Choroid plexus epithelial cell (primary cell): ENCODE measurements at regions not wholly inside any gene's neighbourhood (a gene's known extent, or its start where the extent isn't known, plus 50 kb on each side); places are given as distances from the start of the nearest gene placed in this dataset.

Source experiments
- DNase-seq: peaks from one replicate; pipeline ENCODE4 v3.0.0-alpha.2; 2010; ENCODE audit warnings: low read depth
- H3K4me3 ChIP-seq: 2 replicates; pipeline ENCODE4 v1.5.1; 2011; ENCODE audit warnings: low read depth, mild to moderate bottlenecking, control low read depth, low read length, moderate library complexity
- TF ChIP-seq, protein P1 (sequence below): conservative IDR thresholded peaks from 2 replicates; pipeline ENCODE4 v1.5.1; 2011; ENCODE audit warnings: low read depth, mild to moderate bottlenecking, control low read depth, inconsistent platforms, low read length, moderate library complexity

DNA sequence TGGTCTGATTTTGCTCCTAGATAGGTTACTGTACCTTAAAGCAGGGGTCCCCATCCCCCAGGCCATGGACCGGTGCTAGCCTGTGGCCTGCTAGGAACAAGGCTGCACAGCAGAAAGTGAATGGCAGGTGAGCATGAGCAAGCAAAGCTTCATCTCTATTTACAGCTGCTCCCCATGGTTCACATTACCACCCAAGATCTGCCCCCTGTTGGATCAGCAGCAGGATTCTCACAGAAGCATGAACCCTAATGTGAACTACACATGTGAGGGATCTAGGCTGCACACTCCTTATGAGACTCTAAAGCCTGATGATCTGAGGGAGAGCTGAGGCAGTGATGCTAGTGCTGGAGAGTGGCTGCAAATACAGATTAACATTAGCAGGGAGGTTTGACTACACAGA, 78.1 kb downstream of the DRD1 start:
- no peak overlapping the region for H3K4me3 ChIP-seq
- TF ChIP-seq, protein P1, sequence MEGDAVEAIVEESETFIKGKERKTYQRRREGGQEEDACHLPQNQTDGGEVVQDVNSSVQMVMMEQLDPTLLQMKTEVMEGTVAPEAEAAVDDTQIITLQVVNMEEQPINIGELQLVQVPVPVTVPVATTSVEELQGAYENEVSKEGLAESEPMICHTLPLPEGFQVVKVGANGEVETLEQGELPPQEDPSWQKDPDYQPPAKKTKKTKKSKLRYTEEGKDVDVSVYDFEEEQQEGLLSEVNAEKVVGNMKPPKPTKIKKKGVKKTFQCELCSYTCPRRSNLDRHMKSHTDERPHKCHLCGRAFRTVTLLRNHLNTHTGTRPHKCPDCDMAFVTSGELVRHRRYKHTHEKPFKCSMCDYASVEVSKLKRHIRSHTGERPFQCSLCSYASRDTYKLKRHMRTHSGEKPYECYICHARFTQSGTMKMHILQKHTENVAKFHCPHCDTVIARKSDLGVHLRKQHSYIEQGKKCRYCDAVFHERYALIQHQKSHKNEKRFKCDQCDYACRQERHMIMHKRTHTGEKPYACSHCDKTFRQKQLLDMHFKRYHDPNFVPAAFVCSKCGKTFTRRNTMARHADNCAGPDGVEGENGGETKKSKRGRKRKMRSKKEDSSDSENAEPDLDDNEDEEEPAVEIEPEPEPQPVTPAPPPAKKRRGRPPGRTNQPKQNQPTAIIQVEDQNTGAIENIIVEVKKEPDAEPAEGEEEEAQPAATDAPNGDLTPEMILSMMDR = no peak
- no peak for DNase-seq

DNA sequence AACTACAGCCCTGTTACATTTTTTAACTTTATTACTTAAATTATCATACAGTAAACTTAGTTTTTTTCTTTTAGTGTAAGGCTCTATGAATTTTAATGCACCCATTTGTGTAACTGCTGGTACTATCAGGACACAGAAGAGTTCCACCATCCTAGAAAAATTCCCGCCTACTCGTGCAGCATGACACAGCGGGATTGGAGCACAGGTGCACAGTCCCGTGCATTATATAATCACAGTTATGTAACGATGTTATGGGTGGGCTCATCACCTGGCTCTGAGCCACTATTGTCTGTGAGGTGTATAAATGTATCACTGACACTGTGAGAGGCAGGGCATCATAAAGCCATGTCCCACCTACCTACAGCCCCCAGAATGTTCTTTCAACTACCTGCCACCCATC, 80.7 kb downstream of the DRD1 start:
- H3K4me3 ChIP-seq = no peak overlapping the region
- TF ChIP-seq, protein P1 = no peak
- DNase-seq = no peak

DNA sequence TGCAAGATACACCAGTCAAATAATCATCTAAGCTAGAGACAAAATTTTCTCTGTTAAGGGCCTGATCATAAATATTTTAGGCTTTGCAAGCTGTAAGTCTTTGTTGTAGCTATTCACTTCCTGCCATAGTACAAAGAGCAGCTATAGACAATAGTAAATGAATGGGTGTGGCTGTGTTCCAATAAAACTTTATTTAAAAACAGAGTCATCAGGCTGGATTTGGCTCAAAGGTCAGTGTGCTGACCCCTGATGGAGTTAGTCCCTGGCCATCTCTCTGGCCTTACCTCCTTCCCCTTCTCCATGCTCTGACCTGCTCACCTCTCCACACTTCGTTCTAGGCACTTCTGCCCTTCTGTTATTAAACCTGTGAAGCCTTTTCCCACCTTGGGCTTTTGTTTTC, 86.0 kb downstream of the DRD1 start:
- no peak for DNase-seq
- TF ChIP-seq, protein P1 = no peak
- H3K4me3 ChIP-seq = no peak overlapping the region

- TF ChIP-seq, protein P1 = no peak
- DNase-seq = no peak
- H3K4me3 ChIP-seq = no peak overlapping the region
Measured at GRCh38 chr5:175356428-175356827, 87.6 kb downstream of the DRD1 start.

DNA sequence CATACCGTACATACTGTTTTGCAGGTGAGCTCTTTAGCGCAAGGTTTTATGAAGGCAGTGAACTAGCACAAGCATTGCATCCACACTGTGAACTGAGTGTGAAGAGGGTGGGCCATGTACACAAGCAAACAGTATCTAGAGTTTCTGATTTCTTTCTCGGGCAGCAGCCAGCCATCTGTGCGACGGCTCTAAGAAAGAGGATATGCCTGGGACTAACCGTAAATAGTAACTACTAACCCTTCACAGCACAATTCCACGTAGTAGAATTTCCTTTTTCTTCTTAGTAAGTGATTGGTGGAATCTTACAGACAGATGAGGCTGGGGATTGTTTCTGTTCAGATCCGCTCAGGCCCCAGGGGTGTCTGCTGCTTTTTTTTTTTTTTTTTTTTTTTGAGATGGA, 89.0 kb downstream of the DRD1 start:
- DNase-seq = no peak
- H3K4me3 ChIP-seq = no peak overlapping the region
- TF ChIP-seq, protein P1 = no peak

DNA sequence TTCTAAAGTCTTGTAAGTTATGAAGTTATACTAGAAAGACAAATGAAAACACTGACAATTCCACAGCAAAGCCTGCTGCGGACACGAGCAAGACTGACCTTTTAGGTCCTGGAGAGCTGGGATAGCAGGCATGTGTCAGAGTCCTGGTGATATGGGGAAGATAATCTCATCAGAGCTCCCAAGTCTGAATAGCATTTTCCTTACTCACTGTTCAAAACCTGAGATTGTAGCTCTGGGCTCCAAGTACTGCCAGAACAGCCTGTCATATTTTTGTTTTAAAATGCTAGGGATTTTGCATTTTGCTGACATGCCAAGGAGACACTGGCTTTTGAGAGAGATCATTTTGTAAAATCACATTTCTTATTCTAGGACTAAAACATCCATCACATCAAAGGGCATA, 90.1 kb downstream of the DRD1 start:
- DNase-seq = no peak
- TF ChIP-seq, protein P1 = no peak
- H3K4me3 ChIP-seq = no peak overlapping the region

- TF ChIP-seq, protein P1 = no peak
- H3K4me3 ChIP-seq = no peak overlapping the region
- DNase-seq = no peak
Measured at GRCh38 chr5:175351897-175352590, 91.9 kb downstream of the DRD1 start.
